H1 (cell line): ENCODE measurements at regions not wholly inside any gene's neighbourhood (a gene's known extent, or its start where the extent isn't known, plus 50 kb on each side); places are given as distances from the start of the nearest gene placed in this dataset.

Experiments used
- CTCF ChIA-PET: fragments of 300-600 bp; sonication (Branson Sonifier 250); formaldehyde crosslinking; loops from one replicate; lab custom pipeline; 2021; ENCODE audit not compliant: partially characterized antibody; lab: Charles Lee
- POLR2A ChIA-PET: fragments of 300-600 bp; sonication (Branson Sonifier 250); formaldehyde crosslinking; loops from one replicate; lab custom pipeline; 2021; ENCODE audit warnings: inconsistent platforms; ENCODE audit not compliant: partially characterized antibody; lab: Charles Lee
- DNase-seq, 2 experiments: peaks; one replicate each; pipeline versions ENCODE4 v3.0.0 to v3.0.0-alpha.2; 2010 to 2022; ENCODE audit warnings: low spot score in 2 of 2, low read depth in 1 of 2, mixed read lengths in 1 of 2
- FAIRE-seq: peaks from 2 replicates; lab custom pipeline; 2011; peaks lifted over from hg19 to GRCh38; lab: Jason Lieb, UNC
- H2AFZ ChIP-seq: 2 replicates; pipeline ENCODE4 v1.8.1; 2012; ENCODE audit warnings: low read length, inconsistent platforms
- H2AK5ac ChIP-seq: 2 replicates; pipeline ENCODE4 v1.6.1; 2013; ENCODE audit warnings: low read depth, low read length
- H2BK120ac ChIP-seq: replicated peaks from 2 replicates; pipeline ENCODE3; 2013; ENCODE audit warnings: low read depth, low read length, inconsistent platforms
- H2BK12ac ChIP-seq: 2 replicates; pipeline ENCODE4 v1.6.1; 2013; ENCODE audit warnings: low read depth, low read length
- H2BK15ac ChIP-seq: 2 replicates; pipeline ENCODE4 v1.6.1; 2013; ENCODE audit warnings: low read length
- H2BK20ac ChIP-seq: 2 replicates; pipeline ENCODE4 v1.6.1; 2013; ENCODE audit warnings: low read length
- H2BK5ac ChIP-seq: 2 replicates; pipeline ENCODE4 v1.6.1; 2013; ENCODE audit warnings: low read depth, low read length
- H3K14ac ChIP-seq: 2 replicates; pipeline ENCODE4 v1.6.1; 2013; ENCODE audit warnings: inconsistent platforms; ENCODE audit not compliant: insufficient read length
- H3K18ac ChIP-seq: 2 replicates; pipeline ENCODE4 v1.6.1; 2013; ENCODE audit warnings: low read length; ENCODE audit errors: extremely low read depth
- H3K23ac ChIP-seq: 2 replicates; pipeline ENCODE4 v1.6.1; 2013; ENCODE audit warnings: inconsistent platforms; ENCODE audit not compliant: insufficient read length
- H3K23me2 ChIP-seq: 2 replicates; pipeline ENCODE4 v1.6.1; 2013; ENCODE audit warnings: low read depth, low read length
- H3K27ac ChIP-seq: 2 replicates; pipeline ENCODE4 v1.6.1; 2011; ENCODE audit warnings: low read depth, low read length, inconsistent platforms
- H3K27me3 ChIP-seq, 4 experiments: replicated peaks in 1 of 4; 1 replicate in 1 of 4; 2 replicates in 3 of 4; pipeline versions ENCODE4 v1.6.1 to v1.8.1; 2011 to 2013; ENCODE audit warnings: low read length in 3 of 4, mild to moderate bottlenecking in 3 of 4, inconsistent platforms in 2 of 4, mixed read lengths in 2 of 4, moderate library complexity in 1 of 4; ENCODE audit not compliant: control insufficient read depth in 3 of 4, insufficient read depth in 3 of 4; ENCODE audit errors: extremely low read depth in 1 of 4
- H3K36me3 ChIP-seq, 4 experiments: 2 replicates each; pipeline versions ENCODE4 v1.6.1 to v1.8.1; 2011 to 2013; ENCODE audit warnings: mild to moderate bottlenecking in 4 of 4, low read length in 3 of 4, moderate library complexity in 2 of 4, control low read depth in 1 of 4, inconsistent platforms in 1 of 4; ENCODE audit not compliant: insufficient read depth in 4 of 4, control insufficient read depth in 2 of 4
- H3K4ac ChIP-seq: replicated peaks from 2 replicates; pipeline ENCODE3; 2013; ENCODE audit warnings: low read length, low read depth, mixed read lengths, inconsistent platforms; ENCODE audit not compliant: insufficient read length
- H3K4me1 ChIP-seq, 4 experiments: replicated peaks in 1 of 4; 1 replicate in 1 of 4; 2 replicates in 3 of 4; pipeline versions ENCODE4 v1.6.1 to v1.8.1; 2011 to 2013; ENCODE audit warnings: low read length in 3 of 4, inconsistent platforms in 2 of 4, mixed read lengths in 1 of 4; ENCODE audit not compliant: insufficient read depth in 4 of 4, control insufficient read depth in 3 of 4
- H3K4me2 ChIP-seq, 2 experiments: 2 replicates each; pipeline versions ENCODE4 v1.6.1 to v1.8.1; 2011 to 2013; ENCODE audit warnings: low read depth in 2 of 2, low read length in 2 of 2, control low read depth in 1 of 2, inconsistent platforms in 1 of 2, mild to moderate bottlenecking in 1 of 2; ENCODE audit not compliant: insufficient read depth in 1 of 2
- H3K4me3 ChIP-seq, 4 experiments: fragments of 200-600, 300-600 bp in 1 of 4; sonication (generic), shearing (Covaris generic), sonication (Bioruptor Twin) in 1 of 4; 2 replicates each; pipeline versions ENCODE4 v1.5.1 to v1.8.1; 2011 to 2016; ENCODE audit warnings: low read length in 4 of 4, low read depth in 3 of 4, control low read depth in 2 of 4, inconsistent platforms in 2 of 4, mild to moderate bottlenecking in 2 of 4, mixed read lengths in 1 of 4, moderate library complexity in 1 of 4; ENCODE audit not compliant: insufficient read depth in 2 of 4; ENCODE audit errors: extremely low read depth in 1 of 4
- H3K56ac ChIP-seq: replicated peaks from 2 replicates; pipeline ENCODE3; 2013; ENCODE audit warnings: low read depth, mild to moderate bottlenecking, mixed read lengths, low read length, inconsistent platforms; ENCODE audit not compliant: insufficient read length
- H3K79me1 ChIP-seq: 2 replicates; pipeline ENCODE4 v1.6.1; 2013; ENCODE audit warnings: low read depth, low read length, control low read depth
- H3K79me2 ChIP-seq, 2 experiments: 2 replicates each; pipeline versions ENCODE4 v1.6.1 to v1.8.1; 2012 to 2013; ENCODE audit warnings: low read length in 2 of 2, mild to moderate bottlenecking in 2 of 2, inconsistent platforms in 1 of 2; ENCODE audit not compliant: insufficient read depth in 2 of 2, control insufficient read depth in 1 of 2
- H3K9ac ChIP-seq, 4 experiments: replicated peaks in 1 of 4; 1 replicate in 1 of 4; 2 replicates in 3 of 4; pipeline versions ENCODE4 v1.6.1 to v1.8.1; 2011 to 2013; ENCODE audit warnings: low read depth in 3 of 4, low read length in 3 of 4, control low read depth in 2 of 4, mild to moderate bottlenecking in 2 of 4, moderate library complexity in 2 of 4, inconsistent platforms in 1 of 4; ENCODE audit errors: extremely low read depth in 1 of 4
- H3K9me3 ChIP-seq, 2 experiments: 2 replicates each; pipeline versions ENCODE4 v1.6.1 to v1.8.1; 2012 to 2013; ENCODE audit warnings: mild to moderate bottlenecking in 2 of 2, moderate library complexity in 2 of 2, control low read depth in 1 of 2, inconsistent platforms in 1 of 2, low read depth in 1 of 2, low read length in 1 of 2, mixed read lengths in 1 of 2; ENCODE audit not compliant: insufficient read depth in 2 of 2
- H4K20me1 ChIP-seq, 2 experiments: replicated peaks in 1 of 2; 2 replicates each; pipeline versions ENCODE3 to v1.8.1; 2011 to 2013; ENCODE audit warnings: inconsistent platforms in 2 of 2, low read length in 2 of 2, mild to moderate bottlenecking in 1 of 2; ENCODE audit not compliant: insufficient read depth in 2 of 2, control insufficient read depth in 1 of 2
- H4K5ac ChIP-seq: 2 replicates; pipeline ENCODE4 v1.6.1; 2013; ENCODE audit warnings: low read length, low read depth, mixed read lengths, inconsistent platforms; ENCODE audit not compliant: insufficient read length
- H4K8ac ChIP-seq: 2 replicates; pipeline ENCODE4 v1.8.0; 2013; ENCODE audit warnings: mild to moderate bottlenecking, moderate library complexity, low read length, inconsistent platforms; ENCODE audit not compliant: insufficient read depth; ENCODE audit errors: extremely low read depth
- H4K91ac ChIP-seq: replicated peaks from 2 replicates; pipeline ENCODE3; 2013; ENCODE audit warnings: low read length, mixed read lengths, inconsistent platforms; ENCODE audit not compliant: insufficient read length
- ASH2L ChIP-seq: fragments of 200-600, 300-600 bp; sonication (generic); IDR thresholded peaks from one replicate; pipeline ENCODE4 v1.7.1; 2017; ENCODE audit warnings: low read length
- BRCA1 ChIP-seq: IDR thresholded peaks from 2 replicates; pipeline ENCODE4 v1.6.1; 2012; ENCODE audit warnings: low read depth, low read length, improper control_type of control experiment
- CHD1 ChIP-seq: IDR thresholded peaks from 2 replicates; pipeline ENCODE4 v1.6.1; 2012; ENCODE audit warnings: low read depth, low read length, improper control_type of control experiment
- CREB1 ChIP-seq: IDR thresholded peaks from 2 replicates; pipeline ENCODE4 v1.6.1; 2012; ENCODE audit warnings: inconsistent platforms
- CTBP2 ChIP-seq: IDR thresholded peaks from 2 replicates; pipeline ENCODE4 v1.7.0; 2011; ENCODE audit warnings: borderline replicate concordance, mild to moderate bottlenecking, moderate library complexity, mixed read lengths, low read length; ENCODE audit not compliant: insufficient read depth, insufficient read length
- CTCF ChIP-seq, 3 experiments: IDR thresholded peaks; 1 replicate in 2 of 3; 2 replicates in 1 of 3; pipeline versions ENCODE4 v1.5.1 to v1.6.1; 2011; ENCODE audit warnings: low read length in 3 of 3, mild to moderate bottlenecking in 3 of 3, inconsistent platforms in 2 of 3, low read depth in 1 of 3, moderate library complexity in 1 of 3; ENCODE audit not compliant: insufficient read depth in 1 of 3; ENCODE audit errors: control extremely low read depth in 1 of 3
- EP300 ChIP-seq, 2 experiments: IDR thresholded peaks; 1 replicate in 1 of 2; 2 replicates in 1 of 2; pipeline ENCODE4 v1.6.1; 2011 to 2012; ENCODE audit warnings: low read depth in 2 of 2, low read length in 2 of 2, mild to moderate bottlenecking in 2 of 2, borderline replicate concordance in 1 of 2, inconsistent platforms in 1 of 2, moderate library complexity in 1 of 2
- JUN ChIP-seq: IDR thresholded peaks from 2 replicates; pipeline ENCODE4 v1.6.1; 2011; ENCODE audit warnings: low read depth, mild to moderate bottlenecking, improper control_type of control experiment, low read length
- MAFK ChIP-seq: IDR thresholded peaks from 2 replicates; pipeline ENCODE4 v1.6.1; 2012; ENCODE audit warnings: low read depth, mild to moderate bottlenecking, improper control_type of control experiment, low read length
- NRF1 ChIP-seq: IDR thresholded peaks from 2 replicates; pipeline ENCODE4 v1.6.1; 2011; ENCODE audit warnings: mild to moderate bottlenecking, low read depth, low read length, improper control_type of control experiment
- POLR2AphosphoS5 ChIP-seq: IDR thresholded peaks from 2 replicates; pipeline ENCODE4 v1.6.1; 2011; ENCODE audit warnings: low read depth, low read length
- SIX5 ChIP-seq: IDR thresholded peaks from 2 replicates; pipeline ENCODE4 v1.6.1; 2011; ENCODE audit warnings: mild to moderate bottlenecking, low read depth, low read length
- SP4 ChIP-seq: IDR thresholded peaks from 2 replicates; pipeline ENCODE4 v1.6.1; 2012; ENCODE audit warnings: low read length, inconsistent platforms
- TAF1 ChIP-seq: IDR thresholded peaks from 2 replicates; pipeline ENCODE4 v1.6.1; 2011; ENCODE audit warnings: mild to moderate bottlenecking, low read depth, low read length
- WGBS, 2 experiments: shearing (Covaris generic) in 1 of 2; methylation state at CpG; one replicate each; pipeline versions ENCODE4 v1.1.6 to v1.1.7; 2013 to 2015; ENCODE audit warnings: low lambda C conversion rate in 2 of 2, mixed read lengths in 2 of 2, inconsistent platforms in 1 of 2, low coverage in 1 of 2, missing lambda C conversion rate in 1 of 2; ENCODE audit not compliant: insufficient replicate concordance in 2 of 2, insufficient coverage in 1 of 2, insufficient read length in 1 of 2; ENCODE audit errors: extremely low coverage in 1 of 2, missing lambda C conversion rate in 1 of 2; 5-methylcytosine and 5-hydroxymethylcytosine counted together

- Histone ChIP-seq H3K9me3 (no peaks in the 10 kb centered on the region), H3K4me3 (peak overlapping the region in 1 of 4 experiments; percentile 18; a peak in 1 of 8 replicates), H3K18ac (no peak overlapping the region), H2BK120ac (no peak overlapping the region), H3K9ac (no peak overlapping the region), H3K27ac (no peak overlapping the region), H3K36me3 (no peaks in the 10 kb centered on the region), H3K4ac (no peak overlapping the region), H3K14ac (no peak overlapping the region), H2AFZ (no peak overlapping the region), H2BK5ac (no peak overlapping the region), H2BK12ac (no peak overlapping the region), H3K27me3 (no peaks in the 10 kb centered on the region), H2AK5ac (no peak overlapping the region), H3K4me2 (0 out of 4 replicates have a peak overlapping the region, but pooled peaks of 1 of the 2 experiments have one; percentile 16), H2BK15ac (no peak overlapping the region), H2BK20ac (no peak overlapping the region), H3K23ac (no peak overlapping the region), H4K8ac (no peak overlapping the region), H3K23me2 (no peaks in the 10 kb centered on the region), H4K5ac (peak overlapping the region; percentile 48), H3K56ac (no peak overlapping the region), H4K20me1 (no peaks in the 10 kb centered on the region), H4K91ac (no peak overlapping the region), H3K4me1 (peaks cover 0 to 8% (median 6%) of the 10 kb centered on the region in 4 experiments; a peak in 3 of 7 replicates), H3K79me1 (no peaks in the 10 kb centered on the region), H3K79me2 (no peaks in the 10 kb centered on the region)
- 80% methylated on average over 2 of the region's 2 CpGs; no CpG with 5 or more reads in 1 of the 2 experiments for WGBS, 2 experiments
- CTCF ChIA-PET, result no interaction called here
- POLR2A ChIA-PET, result no interaction called here
- FAIRE-seq (no peak), DNase-seq (no peak)
- TF ChIP-seq CREB1 (no peak), CTCF (IDR thresholded peaks at IDR 0.05; ENCODE audit: control extremely low read depth in 1 of 3, insufficient read depth in 1 of 3, low read depth in 1 of 3, low read length in 3 of 3) (no peak), NRF1 (no peak), CTBP2 (no peak), BRCA1 (no peak), SP4 (no peak), EP300 (IDR thresholded peaks at IDR 0.05; ENCODE audit: borderline replicate concordance in 1 of 2, low read depth in 2 of 2, low read length in 2 of 2) (no peak), JUN (no peak), POLR2AphosphoS5 (no peak), MAFK (no peak), ASH2L (no peak), SIX5 (no peak), TAF1 (no peak), CHD1 (no peak)
These were observed 682.4 kb downstream of the MAT2B start for GRCh38 chr5:164187785-164188184.
